Liver (tissue), 3 donors: ENCODE measurements at regions not wholly inside any gene's neighbourhood (a gene's known extent, or its start where the extent isn't known, plus 50 kb on each side); places are given as distances from the start of the nearest gene placed in this dataset.

Experiments
- CTCF ChIP-seq: fragments of 150-350 bp; IDR thresholded peaks from 2 replicates; pipeline ENCODE4 v1.5.1; 2017; ENCODE audit warnings: improper control_type of control experiment, low read depth, low read length; ENCODE audit not compliant: missing input control
- GABPA ChIP-seq, 2 donors: IDR thresholded peaks in 1 of 2; conservative IDR thresholded peaks in 1 of 2; 2 replicates each; pipeline ENCODE4 v1.6.1; 2016; ENCODE audit warnings: antibody characterized with exemption in 2 of 2, mild to moderate bottlenecking in 1 of 2, moderate library complexity in 1 of 2
- MAX ChIP-seq: IDR thresholded peaks from 2 replicates; pipeline ENCODE4 v1.6.1; 2016; ENCODE audit warnings: antibody characterized with exemption
- RAD21 ChIP-seq, 2 donors: IDR thresholded peaks; 2 replicates each; pipeline ENCODE4 v1.6.1; 2016; ENCODE audit warnings: antibody characterized with exemption in 2 of 2, mild to moderate bottlenecking in 2 of 2
- REST ChIP-seq: IDR thresholded peaks from 2 replicates; pipeline ENCODE4 v1.6.1; 2016; ENCODE audit warnings: antibody characterized with exemption, mild to moderate bottlenecking
- RXRA ChIP-seq, 2 donors: IDR thresholded peaks; 2 replicates each; pipeline ENCODE4 v1.6.1; 2017 to 2018; ENCODE audit warnings: antibody characterized with exemption in 2 of 2, mild to moderate bottlenecking in 1 of 2
- SP1 ChIP-seq: IDR thresholded peaks from 2 replicates; pipeline ENCODE4 v1.6.1; 2018; ENCODE audit warnings: antibody characterized with exemption, mild to moderate bottlenecking
- TAF1 ChIP-seq: conservative IDR thresholded peaks from 2 replicates; pipeline ENCODE4 v1.6.1; 2016; ENCODE audit warnings: antibody characterized with exemption, mild to moderate bottlenecking
- YY1 ChIP-seq: IDR thresholded peaks from 2 replicates; pipeline ENCODE4 v1.6.1; 2016; ENCODE audit warnings: antibody characterized with exemption, mild to moderate bottlenecking
- donor health status: healthy.
- donor health status: healthy.

GRCh38 chr5:54689411-54690251 lies 172.1 kb downstream of the SNX18 start:
- TF ChIP-seq CTCF (no peak), GABPA (IDR thresholded peaks at IDR 0.05 in 1 of 2, conservative IDR thresholded peaks at IDR 0.05 in 1 of 2) (no peak), RAD21 (IDR thresholded peaks at IDR 0.05) (no peak), TAF1 (no peak), RXRA (IDR thresholded peaks at IDR 0.05) (no peak), YY1 (no peak), MAX (no peak), SP1 (no peak), REST (no peak)
